CD4-positive, alpha-beta T cell (primary cell): ENCODE measurements at regions not wholly inside any gene's neighbourhood (a gene's known extent, or its start where the extent isn't known, plus 50 kb on each side); places are given as distances from the start of the nearest gene placed in this dataset.
"Not testable (repeated sequence)": the region's sequence is repeated elsewhere in the genome, so short reads cannot be mapped to it uniquely, and the experiment has no call there.

Experiments
- ATAC-seq: fragments of 200-7000 bp; cut with Tn5 transposase; one replicate; pipeline ENCODE4 v1.10.0; 2022; ENCODE audit warnings: mild to moderate bottlenecking; ENCODE audit not compliant: poor library complexity
- CTCF ChIA-PET: fragments of 350-600 bp; sonication (Branson Sonifier 250); formaldehyde crosslinking; loops from one replicate; lab custom pipeline; 2021; ENCODE audit warnings: antibody characterized with exemption, inconsistent platforms; lab: Charles Lee
- POLR2A ChIA-PET: fragments of 350-600 bp; sonication (Branson Sonifier 250); formaldehyde crosslinking; loops from one replicate; lab custom pipeline; 2021; ENCODE audit warnings: antibody characterized with exemption, inconsistent platforms; lab: Charles Lee
- DNase-seq, 14 experiments: peaks; one replicate each; pipeline ENCODE4 v3.0.0-alpha.2; 2013 to 2020; ENCODE audit warnings: mixed read lengths in 2 of 14
- H3K27ac ChIP-seq, 2 donors: one replicate each; pipeline versions ENCODE4 v1.5.1 to v1.7.0; 2013; ENCODE audit warnings: low read length in 2 of 2, low read depth in 1 of 2, mild to moderate bottlenecking in 1 of 2
- H3K27me3 ChIP-seq, 2 experiments: 1 replicate in 1 of 2; 2 replicates in 1 of 2; pipeline versions ENCODE4 v1.6.1 to v1.7.0; 2013; ENCODE audit warnings: low read length in 2 of 2, control low read depth in 1 of 2, mild to moderate bottlenecking in 1 of 2, moderate library complexity in 1 of 2; ENCODE audit not compliant: insufficient read depth in 2 of 2, control insufficient read depth in 1 of 2
- H3K36me3 ChIP-seq: one replicate; pipeline ENCODE4 v1.6.1; 2013; ENCODE audit warnings: low read length, control low read depth; ENCODE audit not compliant: insufficient read depth
- H3K4me1 ChIP-seq: one replicate; pipeline ENCODE4 v1.6.1; 2013; ENCODE audit warnings: low read length, control low read depth; ENCODE audit not compliant: insufficient read depth
- H3K4me3 ChIP-seq: one replicate; pipeline ENCODE4 v1.5.1; 2013; ENCODE audit warnings: mild to moderate bottlenecking, low read length, moderate library complexity
- H3K9me3 ChIP-seq, 2 experiments: 1 replicate in 1 of 2; 2 replicates in 1 of 2; pipeline versions ENCODE4 v1.6.1 to v1.7.0; 2013; ENCODE audit warnings: low read length in 2 of 2, mild to moderate bottlenecking in 2 of 2, control low read depth in 1 of 2, moderate library complexity in 1 of 2; ENCODE audit not compliant: control insufficient read depth in 1 of 2, insufficient read depth in 1 of 2
- H3K27ac Mint-ChIP-seq: one replicate; pipeline ENCODE4 v1.8.0; 2020; ENCODE audit warnings: mixed read lengths
- H3K27me3 Mint-ChIP-seq: one replicate; pipeline ENCODE4 v1.8.0; 2021; ENCODE audit warnings: mixed read lengths
- H3K36me3 Mint-ChIP-seq: one replicate; pipeline ENCODE4 v1.8.0; 2021; ENCODE audit warnings: low read depth, mixed read lengths
- H3K4me1 Mint-ChIP-seq: one replicate; pipeline ENCODE4 v1.8.0; 2021; ENCODE audit warnings: low read depth, mixed read lengths
- H3K4me3 Mint-ChIP-seq: one replicate; pipeline ENCODE4 v1.8.0; 2020; ENCODE audit warnings: mild to moderate bottlenecking, mixed read lengths
- H3K9me3 Mint-ChIP-seq: one replicate; pipeline ENCODE4 v1.8.0; 2020; ENCODE audit warnings: mixed read lengths
- intact Hi-C, 2 experiments: fragments of 100-400 bp; cut with DNase I in 1 of 2; cut with micrococcal nuclease in 1 of 2; formaldehyde crosslinking; loops; one replicate each; pipeline versions ENCODE4 v1.15.1 to v1.9.0; 2023 to 2025; cut with DNase I, micrococcal nuclease
- TF ChIP-seq, protein P1 (sequence below): fragments of 200-600 bp; IDR thresholded peaks from one replicate; pipeline ENCODE4 v1.8.0; 2022; ENCODE audit warnings: antibody characterized with exemption, mild to moderate bottlenecking

DNA sequence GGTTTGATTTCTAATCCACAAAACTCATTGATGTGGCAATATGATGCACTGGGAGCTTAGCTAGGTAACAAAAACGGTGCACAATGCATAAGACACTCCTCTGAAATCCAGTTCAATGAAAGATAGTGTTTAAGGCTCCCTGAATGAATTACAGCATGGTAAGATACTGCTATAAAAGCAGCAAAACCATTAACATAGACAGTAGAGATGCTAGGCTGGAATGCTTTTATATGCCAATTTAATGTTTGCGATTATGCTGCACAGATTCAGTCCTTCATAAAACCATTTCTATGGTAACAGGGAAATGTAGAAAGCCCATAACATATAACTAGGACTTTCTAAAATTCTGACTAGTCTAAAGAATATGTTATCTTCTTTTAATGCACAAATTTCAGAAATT, 180.8 kb upstream of the NUDT12 start:
- H3K9me3 Mint-ChIP-seq, result peaks cover 7% of the 10 kb centered on the region
- no peaks in the 10 kb centered on the region for H3K27me3 Mint-ChIP-seq

DNA sequence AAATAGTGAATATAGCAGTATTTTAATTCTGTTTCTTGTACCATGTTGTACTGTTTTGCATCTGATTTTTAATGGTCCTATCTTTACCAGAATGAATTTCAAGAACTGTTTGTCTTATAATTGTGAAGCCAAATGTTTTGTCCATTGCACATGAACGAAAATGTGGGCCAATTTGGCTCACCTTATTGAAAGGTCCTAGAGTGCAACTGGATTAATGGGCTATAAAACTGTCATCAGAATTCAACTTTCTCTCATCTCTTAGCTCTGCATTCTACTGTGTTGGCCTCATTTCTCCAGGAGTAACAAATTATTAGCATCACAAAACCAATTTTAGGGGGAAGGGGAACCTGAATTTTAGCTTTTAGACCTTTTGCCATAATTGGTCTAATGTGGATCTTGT, 179.4 kb upstream of the NUDT12 start:
- H3K9me3 ChIP-seq, result peaks cover 0 to 5% of the 10 kb centered on the region in 2 experiments
- no peak overlapping the region for H3K4me3 ChIP-seq
- TF ChIP-seq, protein P1, sequence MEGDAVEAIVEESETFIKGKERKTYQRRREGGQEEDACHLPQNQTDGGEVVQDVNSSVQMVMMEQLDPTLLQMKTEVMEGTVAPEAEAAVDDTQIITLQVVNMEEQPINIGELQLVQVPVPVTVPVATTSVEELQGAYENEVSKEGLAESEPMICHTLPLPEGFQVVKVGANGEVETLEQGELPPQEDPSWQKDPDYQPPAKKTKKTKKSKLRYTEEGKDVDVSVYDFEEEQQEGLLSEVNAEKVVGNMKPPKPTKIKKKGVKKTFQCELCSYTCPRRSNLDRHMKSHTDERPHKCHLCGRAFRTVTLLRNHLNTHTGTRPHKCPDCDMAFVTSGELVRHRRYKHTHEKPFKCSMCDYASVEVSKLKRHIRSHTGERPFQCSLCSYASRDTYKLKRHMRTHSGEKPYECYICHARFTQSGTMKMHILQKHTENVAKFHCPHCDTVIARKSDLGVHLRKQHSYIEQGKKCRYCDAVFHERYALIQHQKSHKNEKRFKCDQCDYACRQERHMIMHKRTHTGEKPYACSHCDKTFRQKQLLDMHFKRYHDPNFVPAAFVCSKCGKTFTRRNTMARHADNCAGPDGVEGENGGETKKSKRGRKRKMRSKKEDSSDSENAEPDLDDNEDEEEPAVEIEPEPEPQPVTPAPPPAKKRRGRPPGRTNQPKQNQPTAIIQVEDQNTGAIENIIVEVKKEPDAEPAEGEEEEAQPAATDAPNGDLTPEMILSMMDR, result no peak
- ATAC-seq (no peak), DNase-seq (no peak)
- Mint-ChIP-seq H3K4me3 (no peak overlapping the region), H3K36me3 (no peaks in the 10 kb centered on the region), H3K9me3 (peaks cover 7% of the 10 kb centered on the region), H3K27ac (no peak overlapping the region), H3K27me3 (no peaks in the 10 kb centered on the region), H3K4me1 (no peaks in the 10 kb centered on the region)
- H3K36me3 ChIP-seq, result no peaks in the 10 kb centered on the region
- ChIA-PET CTCF (interaction anchor here (0.6 kb wide), 1 partner anchor 38 kb away, joined by 4 read pairs; no protein-coding TSS in a partner anchor), POLR2A (no interaction called here)
- H3K4me1 ChIP-seq, result no peaks in the 10 kb centered on the region
- intact Hi-C loops, result no loop called here
- no peaks in the 10 kb centered on the region for H3K27me3 ChIP-seq
- no peak overlapping the region for H3K27ac ChIP-seq

More for the DNA sequence above, 180.8 kb upstream of the NUDT12 start:
- Histone ChIP-seq H3K27ac (no peak overlapping the region), H3K4me1 (no peaks in the 10 kb centered on the region), H3K9me3 (peaks cover 0 to under 1% of the 10 kb centered on the region in 2 experiments), H3K27me3 (no peaks in the 10 kb centered on the region), H3K36me3 (no peaks in the 10 kb centered on the region), H3K4me3 (no peak overlapping the region)
- ChIA-PET POLR2A (no interaction called here), CTCF (no interaction called here)
- no peak for DNase-seq
- intact Hi-C loops, result no loop called here
- no peak for ATAC-seq
- Mint-ChIP-seq H3K4me1 (no peaks in the 10 kb centered on the region), H3K4me3 (no peak overlapping the region), H3K27ac (no peak overlapping the region), H3K36me3 (no peaks in the 10 kb centered on the region)
- TF ChIP-seq, protein P1, result no peak

GRCh38 chr5:103736343-103736742, 173.8 kb upstream of the NUDT12 start:
- CTCF ChIA-PET, H3K9me3 ChIP-seq, H3K36me3 Mint-ChIP-seq, H3K27me3 ChIP-seq, H3K4me3 ChIP-seq, H3K36me3 ChIP-seq, DNase-seq, intact Hi-C loops, H3K27ac ChIP-seq, ATAC-seq, H3K4me1 Mint-ChIP-seq, POLR2A ChIA-PET, H3K4me3 Mint-ChIP-seq, H3K27me3 Mint-ChIP-seq, H3K27ac Mint-ChIP-seq, H3K4me1 ChIP-seq: not testable (repeated sequence)
- H3K9me3 Mint-ChIP-seq, result peaks cover 11% of the 10 kb centered on the region

DNA sequence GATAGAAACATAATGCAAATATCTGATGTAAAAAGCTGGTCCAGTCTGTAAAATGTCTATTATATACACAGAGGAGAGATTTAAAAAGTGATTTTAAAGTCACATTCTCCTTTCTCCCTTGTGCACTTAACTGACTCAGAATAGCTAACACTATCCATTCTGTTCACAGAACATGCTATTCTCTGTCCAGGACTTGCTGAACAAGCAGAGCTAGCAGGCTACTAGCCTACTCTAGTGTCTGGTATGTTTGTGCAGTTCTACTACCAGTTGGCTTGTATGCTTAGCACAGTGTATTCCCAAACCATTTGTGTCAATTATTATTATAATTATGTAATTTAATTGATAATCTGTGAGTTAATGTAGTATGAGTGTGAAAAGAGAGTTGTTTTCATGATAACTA, 161.7 kb upstream of the NUDT12 start:
- Mint-ChIP-seq H3K27me3 (no peaks in the 10 kb centered on the region), H3K9me3 (peaks cover 10% of the 10 kb centered on the region), H3K4me3 (no peak overlapping the region), H3K36me3 (no peaks in the 10 kb centered on the region), H3K4me1 (no peaks in the 10 kb centered on the region), H3K27ac (no peak overlapping the region)
- no peak overlapping the region for H3K27ac ChIP-seq
- no peak overlapping the region for H3K4me3 ChIP-seq
- H3K27me3 ChIP-seq, result no peaks in the 10 kb centered on the region
- H3K9me3 ChIP-seq, result peaks cover 5 to 9% of the 10 kb centered on the region in 2 experiments
- intact Hi-C loops, result no loop called here
- TF ChIP-seq, protein P1, result no peak
- ChIA-PET POLR2A (no interaction called here), CTCF (interaction anchor here (0.6 to 0.7 kb wide), 2 partner anchors 12 to 21 kb away, joined by 3 read pairs; no protein-coding TSS in a partner anchor)
- H3K36me3 ChIP-seq, result no peaks in the 10 kb centered on the region
- no peak for ATAC-seq
- no peak for DNase-seq
- no peaks in the 10 kb centered on the region for H3K4me1 ChIP-seq
